ENCODE measurements at regions not wholly inside any gene's neighbourhood (a gene's known extent, or its start where the extent isn't known, plus 50 kb on each side); places are given as distances from the start of the nearest gene placed in this dataset.

DNA sequence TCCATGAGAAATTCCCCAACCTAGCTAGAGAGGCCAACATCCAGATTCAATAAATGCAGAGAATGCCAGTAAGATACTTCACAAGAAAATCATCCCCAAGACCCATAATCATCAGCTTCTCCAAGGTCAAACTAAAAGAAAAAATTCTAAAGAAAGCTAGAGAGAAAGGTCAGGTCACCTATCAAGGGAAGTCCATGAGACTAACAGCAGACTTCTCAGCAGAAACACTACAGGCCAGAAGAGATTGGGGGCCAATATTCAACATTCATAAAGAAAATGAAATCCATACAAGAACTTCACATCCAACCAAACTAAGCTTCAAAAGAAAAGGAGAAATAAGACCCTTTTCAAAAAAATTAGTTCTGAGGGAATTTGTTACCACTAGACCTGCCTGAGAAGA lies 118.8 kb upstream of the ANXA10 start:
- TF ChIP-seq KDM1A (IDR thresholded peaks at IDR 0.05; ENCODE audit: low read depth) (no peak), CTCF (IDR thresholded peaks at IDR 0.05) (no peak), RAD21 (conservative IDR thresholded peaks at IDR 0.05 in 1 of 2, IDR thresholded peaks at IDR 0.05 in 1 of 2) (no peak), MAFK (IDR thresholded peaks at IDR 0.05; ENCODE audit: partially characterized antibody) (no peak), CHD2 (IDR thresholded peaks at IDR 0.05; ENCODE audit: low read length, partially characterized antibody) (no peak), SMC3 (IDR thresholded peaks at IDR 0.05) (no peak), EP300 (IDR thresholded peaks at IDR 0.05) (no peak), KDM5A (IDR thresholded peaks at IDR 0.05) (no peak), ESRRA (IDR thresholded peaks at IDR 0.05; ENCODE audit: borderline replicate concordance, low read length) (no peak)
- TF ChIP-seq, protein P1, sequence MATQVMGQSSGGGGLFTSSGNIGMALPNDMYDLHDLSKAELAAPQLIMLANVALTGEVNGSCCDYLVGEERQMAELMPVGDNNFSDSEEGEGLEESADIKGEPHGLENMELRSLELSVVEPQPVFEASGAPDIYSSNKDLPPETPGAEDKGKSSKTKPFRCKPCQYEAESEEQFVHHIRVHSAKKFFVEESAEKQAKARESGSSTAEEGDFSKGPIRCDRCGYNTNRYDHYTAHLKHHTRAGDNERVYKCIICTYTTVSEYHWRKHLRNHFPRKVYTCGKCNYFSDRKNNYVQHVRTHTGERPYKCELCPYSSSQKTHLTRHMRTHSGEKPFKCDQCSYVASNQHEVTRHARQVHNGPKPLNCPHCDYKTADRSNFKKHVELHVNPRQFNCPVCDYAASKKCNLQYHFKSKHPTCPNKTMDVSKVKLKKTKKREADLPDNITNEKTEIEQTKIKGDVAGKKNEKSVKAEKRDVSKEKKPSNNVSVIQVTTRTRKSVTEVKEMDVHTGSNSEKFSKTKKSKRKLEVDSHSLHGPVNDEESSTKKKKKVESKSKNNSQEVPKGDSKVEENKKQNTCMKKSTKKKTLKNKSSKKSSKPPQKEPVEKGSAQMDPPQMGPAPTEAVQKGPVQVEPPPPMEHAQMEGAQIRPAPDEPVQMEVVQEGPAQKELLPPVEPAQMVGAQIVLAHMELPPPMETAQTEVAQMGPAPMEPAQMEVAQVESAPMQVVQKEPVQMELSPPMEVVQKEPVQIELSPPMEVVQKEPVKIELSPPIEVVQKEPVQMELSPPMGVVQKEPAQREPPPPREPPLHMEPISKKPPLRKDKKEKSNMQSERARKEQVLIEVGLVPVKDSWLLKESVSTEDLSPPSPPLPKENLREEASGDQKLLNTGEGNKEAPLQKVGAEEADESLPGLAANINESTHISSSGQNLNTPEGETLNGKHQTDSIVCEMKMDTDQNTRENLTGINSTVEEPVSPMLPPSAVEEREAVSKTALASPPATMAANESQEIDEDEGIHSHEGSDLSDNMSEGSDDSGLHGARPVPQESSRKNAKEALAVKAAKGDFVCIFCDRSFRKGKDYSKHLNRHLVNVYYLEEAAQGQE (IDR thresholded peaks at IDR 0.05) = no peak
- TF ChIP-seq, protein P2, sequence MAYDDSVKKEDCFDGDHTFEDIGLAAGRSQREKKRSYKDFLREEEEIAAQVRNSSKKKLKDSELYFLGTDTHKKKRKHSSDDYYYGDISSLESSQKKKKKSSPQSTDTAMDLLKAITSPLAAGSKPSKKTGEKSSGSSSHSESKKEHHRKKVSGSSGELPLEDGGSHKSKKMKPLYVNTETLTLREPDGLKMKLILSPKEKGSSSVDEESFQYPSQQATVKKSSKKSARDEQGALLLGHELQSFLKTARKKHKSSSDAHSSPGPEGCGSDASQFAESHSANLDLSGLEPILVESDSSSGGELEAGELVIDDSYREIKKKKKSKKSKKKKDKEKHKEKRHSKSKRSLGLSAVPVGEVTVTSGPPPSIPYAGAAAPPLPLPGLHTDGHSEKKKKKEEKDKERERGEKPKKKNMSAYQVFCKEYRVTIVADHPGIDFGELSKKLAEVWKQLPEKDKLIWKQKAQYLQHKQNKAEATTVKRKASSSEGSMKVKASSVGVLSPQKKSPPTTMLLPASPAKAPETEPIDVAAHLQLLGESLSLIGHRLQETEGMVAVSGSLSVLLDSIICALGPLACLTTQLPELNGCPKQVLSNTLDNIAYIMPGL (CRISPR knock-in tag; IDR thresholded peaks at IDR 0.05; ENCODE audit: borderline replicate concordance) = no peak

Data from A549 (cell line).